IPS DF 6.9 (cell line): ENCODE measurements at regions not wholly inside any gene's neighbourhood (a gene's known extent, or its start where the extent isn't known, plus 50 kb on each side); places are given as distances from the start of the nearest gene placed in this dataset.
"Not testable (repeated sequence)": the region's sequence is repeated elsewhere in the genome, so short reads cannot be mapped to it uniquely, and the experiment has no call there.

Source experiments
- DNase-seq: peaks from one replicate; pipeline ENCODE4 v3.0.0-alpha.2; 2013; ENCODE audit warnings: low read depth, low spot score
- H3K27ac ChIP-seq: one replicate; pipeline ENCODE4 v1.5.1; 2013; ENCODE audit warnings: low read length, control low read depth
- H3K27me3 ChIP-seq: 2 replicates; pipeline ENCODE4 v1.6.1; 2013; ENCODE audit warnings: mild to moderate bottlenecking, low read length; ENCODE audit not compliant: control insufficient read depth, insufficient read depth
- H3K36me3 ChIP-seq: 2 replicates; pipeline ENCODE4 v1.6.1; 2013; ENCODE audit warnings: low read length; ENCODE audit not compliant: control insufficient read depth, insufficient read depth
- H3K4me1 ChIP-seq: 2 replicates; pipeline ENCODE4 v1.6.1; 2013; ENCODE audit warnings: low read length; ENCODE audit not compliant: control insufficient read depth, insufficient read depth
- H3K4me3 ChIP-seq: 2 replicates; pipeline ENCODE4 v1.5.1; 2013; ENCODE audit warnings: mild to moderate bottlenecking, low read length
- H3K9me3 ChIP-seq: 2 replicates; pipeline ENCODE4 v1.6.1; 2013; ENCODE audit warnings: low read length, inconsistent platforms; ENCODE audit not compliant: control insufficient read depth, insufficient read depth
- WGBS: extraction: QIAGEN DNeasy Blood & Tissue Kit; methylation state at CpG from one replicate; pipeline ENCODE4 v1.1.7; 2013; ENCODE audit warnings: mixed read lengths, missing lambda C conversion rate; ENCODE audit not compliant: insufficient read length, insufficient coverage; 5-methylcytosine and 5-hydroxymethylcytosine counted together

DNA sequence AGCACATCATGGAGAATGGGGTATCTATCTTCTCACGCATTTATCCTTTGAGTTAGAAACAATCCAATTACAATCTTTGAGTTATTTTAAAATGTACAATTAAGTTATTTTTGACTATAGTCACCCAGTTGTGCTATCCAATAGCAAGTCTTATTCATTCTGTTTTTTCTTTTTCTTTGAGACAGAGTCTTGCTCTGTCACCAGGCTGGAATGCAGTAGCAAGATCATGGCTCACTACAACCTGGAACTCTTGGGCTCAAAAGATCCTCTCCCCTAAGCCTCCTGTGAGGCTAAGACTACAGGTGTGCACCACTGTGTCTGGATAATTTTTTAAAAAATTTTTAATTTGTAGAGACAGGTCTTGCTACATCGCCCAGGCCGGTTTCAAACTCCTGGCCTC is 201.5 kb upstream of the ZNF217 start:
- Histone ChIP-seq H3K36me3 (no peaks in the 10 kb centered on the region), H3K27ac (no peak overlapping the region), H3K27me3 (no peaks in the 10 kb centered on the region), H3K9me3 (no peaks in the 10 kb centered on the region), H3K4me3 (no peak overlapping the region), H3K4me1 (no peaks in the 10 kb centered on the region)
- no CpG with 5 or more reads among the region's 3 CpGs for WGBS
- no peak for DNase-seq

DNA sequence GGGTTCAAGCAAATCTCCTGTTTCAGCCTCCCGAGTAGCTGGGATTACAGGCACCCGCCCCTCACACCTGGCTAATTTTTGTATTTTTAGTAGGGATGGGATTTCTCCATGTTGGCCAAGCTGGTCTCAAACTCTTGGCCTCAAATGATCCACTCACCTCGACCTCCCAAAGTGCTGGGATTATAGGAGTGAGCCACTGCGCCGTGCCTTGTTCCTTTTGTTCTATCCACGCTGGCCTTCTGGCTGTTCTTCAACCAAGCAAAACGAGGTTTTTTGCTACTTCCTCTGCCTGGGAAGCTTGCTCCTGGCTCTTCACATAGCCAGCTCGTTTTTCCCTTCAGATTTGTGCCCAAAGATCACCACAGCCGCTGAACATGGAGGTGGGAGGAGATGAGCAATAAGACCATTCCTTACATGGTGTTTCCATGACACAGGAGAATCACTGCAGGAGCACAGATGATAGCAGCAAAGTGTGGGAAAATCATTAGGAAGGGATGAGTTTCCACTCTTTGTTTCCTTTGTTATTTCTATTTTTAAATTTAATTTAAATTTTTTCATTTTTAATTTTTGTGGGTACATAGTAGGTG is 201.0 kb upstream of the ZNF217 start:
- no peak for DNase-seq

GRCh38 chr20:53793783-53794383 is 200.2 kb upstream of the ZNF217 start:
- DNase-seq = no peak
- no peak overlapping the region for H3K4me3 ChIP-seq
- no peaks in the 10 kb centered on the region for H3K4me1 ChIP-seq
- H3K27me3 ChIP-seq = no peaks in the 10 kb centered on the region
- no peaks in the 10 kb centered on the region for H3K9me3 ChIP-seq
- H3K27ac ChIP-seq = no peak overlapping the region
- no CpG with 5 or more reads among the region's 7 CpGs for WGBS
- no peaks in the 10 kb centered on the region for H3K36me3 ChIP-seq

More for the DNA sequence above, 201.0 kb upstream of the ZNF217 start:
- H3K36me3 ChIP-seq = no peaks in the 10 kb centered on the region
- no peaks in the 10 kb centered on the region for H3K9me3 ChIP-seq
- no peak overlapping the region for H3K27ac ChIP-seq
- H3K4me3 ChIP-seq = no peak overlapping the region
- no peaks in the 10 kb centered on the region for H3K27me3 ChIP-seq
- H3K4me1 ChIP-seq = no peaks in the 10 kb centered on the region
- WGBS = no CpG with 5 or more reads among the region's 9 CpGs

- H3K27ac ChIP-seq = no peak overlapping the region
- no CpG with 5 or more reads among the region's 5 CpGs for WGBS
- H3K4me1 ChIP-seq = no peaks in the 10 kb centered on the region
These were observed 199.4 kb upstream of the ZNF217 start for GRCh38 chr20:53792946-53793536.

GRCh38 chr20:53789989-53790675 is 196.5 kb upstream of the ZNF217 start:
- no peaks in the 10 kb centered on the region for H3K36me3 ChIP-seq
- H3K4me3 ChIP-seq = no peak overlapping the region
- no peaks in the 10 kb centered on the region for H3K27me3 ChIP-seq
- DNase-seq = no peak
- no CpG with 5 or more reads among the region's 10 CpGs for WGBS
- H3K4me1 ChIP-seq = no peaks in the 10 kb centered on the region
- H3K27ac ChIP-seq = no peak overlapping the region
- H3K9me3 ChIP-seq = no peaks in the 10 kb centered on the region

More at GRCh38 chr20:53792946-53793536, 199.4 kb upstream of the ZNF217 start:
- H3K36me3 ChIP-seq = no peaks in the 10 kb centered on the region
- no peak overlapping the region for H3K4me3 ChIP-seq
- DNase-seq = no peak
- H3K27me3 ChIP-seq = no peaks in the 10 kb centered on the region
- H3K9me3 ChIP-seq = no peaks in the 10 kb centered on the region

GRCh38 chr20:53788253-53789022 is 194.8 kb upstream of the ZNF217 start:
- Histone ChIP-seq H3K4me1 (no peaks in the 10 kb centered on the region), H3K4me3 (no peak overlapping the region), H3K27me3 (no peaks in the 10 kb centered on the region), H3K9me3 (no peaks in the 10 kb centered on the region), H3K36me3 (no peaks in the 10 kb centered on the region), H3K27ac (no peak overlapping the region)
- DNase-seq = no peak
- WGBS = no CpG with 5 or more reads among the region's 6 CpGs

GRCh38 chr20:53787491-53787931 is 193.9 kb upstream of the ZNF217 start:
- H3K9me3 ChIP-seq, H3K4me1 ChIP-seq, DNase-seq, H3K27me3 ChIP-seq, H3K36me3 ChIP-seq, H3K27ac ChIP-seq, H3K4me3 ChIP-seq: not testable (repeated sequence)
- WGBS = no CpG with 5 or more reads among the region's 8 CpGs

- no peak overlapping the region for H3K4me3 ChIP-seq
These were observed 193.0 kb upstream of the ZNF217 start for GRCh38 chr20:53786445-53787267.

GRCh38 chr20:53786071-53786444 is 192.4 kb upstream of the ZNF217 start:
- H3K27me3 ChIP-seq = no peaks in the 10 kb centered on the region
- H3K36me3 ChIP-seq = no peaks in the 10 kb centered on the region
- DNase-seq = no peak
- H3K27ac ChIP-seq = no peak overlapping the region
- no peaks in the 10 kb centered on the region for H3K4me1 ChIP-seq
- WGBS = no CpG with 5 or more reads among the region's 3 CpGs
- no peaks in the 10 kb centered on the region for H3K9me3 ChIP-seq
- H3K4me3 ChIP-seq = no peak overlapping the region

More at GRCh38 chr20:53786445-53787267, 193.0 kb upstream of the ZNF217 start:
- H3K36me3 ChIP-seq = no peaks in the 10 kb centered on the region
- WGBS = no CpG with 5 or more reads among the region's 9 CpGs
- H3K9me3 ChIP-seq = no peaks in the 10 kb centered on the region
- H3K27ac ChIP-seq = no peak overlapping the region
- no peaks in the 10 kb centered on the region for H3K4me1 ChIP-seq
- H3K27me3 ChIP-seq = no peaks in the 10 kb centered on the region
- no peak for DNase-seq
